ENCODE measurements at regions not wholly inside any gene's neighbourhood (a gene's known extent, or its start where the extent isn't known, plus 50 kb on each side); places are given as distances from the start of the nearest gene placed in this dataset.

DNA sequence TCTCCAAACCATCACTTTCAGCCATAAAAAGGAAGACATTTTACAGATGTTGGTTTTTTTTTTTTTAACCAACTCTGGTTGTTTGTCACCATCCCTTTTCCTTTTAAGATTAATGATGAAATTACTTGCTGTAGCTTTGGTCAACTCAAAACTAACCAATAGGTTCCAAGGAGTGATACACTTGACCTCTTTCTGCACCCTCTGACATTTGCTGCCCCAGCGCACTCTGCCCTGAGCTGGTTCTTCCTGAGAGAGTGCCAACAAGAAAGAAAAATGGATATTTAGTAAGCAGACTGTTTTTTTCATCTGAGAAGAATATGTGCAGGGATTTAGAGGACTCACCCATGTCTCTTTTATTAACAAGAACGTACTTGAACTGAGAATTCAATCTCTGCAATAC is 520.0 kb downstream of the TXNL1 start:
- Histone ChIP-seq H3K27me3 (no peaks in the 10 kb centered on the region), H3K27ac (no peak overlapping the region), H3K4me3 (no peak overlapping the region), H3K9me3 (no peaks in the 10 kb centered on the region), H3K4me1 (no peaks in the 10 kb centered on the region), H3K36me3 (no peaks in the 10 kb centered on the region)
- no peak for ATAC-seq
- intact Hi-C loops (cut with DNase I): no loop called here
- TF ChIP-seq, protein P1, sequence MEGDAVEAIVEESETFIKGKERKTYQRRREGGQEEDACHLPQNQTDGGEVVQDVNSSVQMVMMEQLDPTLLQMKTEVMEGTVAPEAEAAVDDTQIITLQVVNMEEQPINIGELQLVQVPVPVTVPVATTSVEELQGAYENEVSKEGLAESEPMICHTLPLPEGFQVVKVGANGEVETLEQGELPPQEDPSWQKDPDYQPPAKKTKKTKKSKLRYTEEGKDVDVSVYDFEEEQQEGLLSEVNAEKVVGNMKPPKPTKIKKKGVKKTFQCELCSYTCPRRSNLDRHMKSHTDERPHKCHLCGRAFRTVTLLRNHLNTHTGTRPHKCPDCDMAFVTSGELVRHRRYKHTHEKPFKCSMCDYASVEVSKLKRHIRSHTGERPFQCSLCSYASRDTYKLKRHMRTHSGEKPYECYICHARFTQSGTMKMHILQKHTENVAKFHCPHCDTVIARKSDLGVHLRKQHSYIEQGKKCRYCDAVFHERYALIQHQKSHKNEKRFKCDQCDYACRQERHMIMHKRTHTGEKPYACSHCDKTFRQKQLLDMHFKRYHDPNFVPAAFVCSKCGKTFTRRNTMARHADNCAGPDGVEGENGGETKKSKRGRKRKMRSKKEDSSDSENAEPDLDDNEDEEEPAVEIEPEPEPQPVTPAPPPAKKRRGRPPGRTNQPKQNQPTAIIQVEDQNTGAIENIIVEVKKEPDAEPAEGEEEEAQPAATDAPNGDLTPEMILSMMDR (IDR thresholded peaks at IDR 0.05): no peak
- no peak for DNase-seq
- no peak for FAIRE-seq
- WGBS, 2 donors: 90 to 93% methylated on average over 2 of the region's 2 CpGs

DNA sequence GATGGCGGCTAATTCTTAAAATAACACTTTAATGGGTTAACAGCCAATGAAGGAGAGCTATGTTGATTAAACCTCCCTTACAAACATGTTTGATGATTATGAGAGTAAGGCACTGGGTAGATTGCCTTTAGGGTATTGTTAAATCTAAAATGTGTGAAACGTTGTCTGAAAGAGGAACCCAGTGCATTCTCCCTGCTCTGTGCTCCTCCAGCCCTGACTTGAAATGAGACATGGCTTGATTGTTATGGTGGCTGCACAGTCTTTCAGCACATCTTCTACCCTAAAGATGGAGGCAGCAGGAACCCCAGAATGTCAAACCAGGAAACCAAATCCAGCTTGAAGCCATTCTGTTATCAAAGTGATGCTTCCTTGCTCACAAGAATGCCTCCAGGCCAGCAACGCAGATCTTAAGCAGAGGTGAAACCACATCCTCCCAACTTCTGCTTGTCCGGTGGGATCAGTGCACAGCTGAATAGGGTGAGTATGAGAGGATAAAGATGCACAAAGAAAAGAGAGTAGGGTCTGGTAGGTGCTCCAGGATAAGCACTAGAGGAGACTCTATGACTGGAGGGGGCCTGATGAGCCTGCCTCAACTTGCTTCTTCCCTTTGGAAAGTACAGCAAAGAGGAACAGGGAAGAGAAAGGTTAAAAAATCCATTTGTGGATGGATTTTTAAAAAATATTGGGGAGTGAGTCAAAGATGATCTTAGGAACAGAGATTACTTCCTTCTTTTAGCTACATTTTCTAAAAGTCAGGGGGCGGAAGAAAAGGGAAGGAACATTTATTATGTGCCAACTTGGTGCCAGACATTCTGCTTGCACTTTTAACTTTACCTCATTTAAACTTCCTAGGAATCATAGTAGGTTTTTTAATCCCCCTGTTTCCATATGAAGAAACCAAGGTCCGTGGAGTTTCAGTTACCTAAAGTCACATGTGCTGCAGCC is 523.0 kb downstream of the TXNL1 start:
- FAIRE-seq (no peak), DNase-seq (no peak), ATAC-seq (no peak)
- intact Hi-C loops (cut with DNase I): no loop called here
- WGBS, 2 donors: 89 to 90% methylated on average over 6 of the region's 6 CpGs
- TF ChIP-seq, protein P1 (IDR thresholded peaks at IDR 0.05): no peak
- no peaks in the 10 kb centered on the region for H3K36me3 ChIP-seq
- H3K4me1 ChIP-seq: no peaks in the 10 kb centered on the region
- H3K27ac ChIP-seq: no peak overlapping the region
- H3K9me3 ChIP-seq: no peaks in the 10 kb centered on the region
- H3K4me3 ChIP-seq: no peak overlapping the region
- no peaks in the 10 kb centered on the region for H3K27me3 ChIP-seq

DNA sequence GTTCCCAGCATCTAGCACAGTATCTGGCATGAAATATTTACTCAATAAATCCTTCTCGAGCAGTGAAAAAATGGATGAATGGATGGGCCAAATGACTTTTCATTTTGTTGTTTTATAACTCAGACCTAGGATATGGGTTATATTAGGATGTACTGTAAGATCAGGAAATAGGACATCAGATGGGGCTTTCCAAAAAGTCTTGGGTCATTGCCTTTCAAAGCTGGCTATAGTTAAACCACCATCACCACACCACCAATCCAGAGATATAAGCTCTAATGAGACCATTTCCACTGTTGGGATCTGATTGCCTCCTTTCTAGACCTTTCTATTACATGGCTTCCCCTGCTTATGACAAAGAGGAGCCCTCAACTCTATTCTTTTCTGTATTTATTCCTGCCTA is 525.0 kb upstream of the TCF4 start:
- H3K36me3 ChIP-seq: no peaks in the 10 kb centered on the region
- intact Hi-C loops (cut with DNase I): no loop called here
- no peak for DNase-seq
- no peak for FAIRE-seq
- H3K27me3 ChIP-seq: no peaks in the 10 kb centered on the region
- H3K27ac ChIP-seq: no peak overlapping the region
- ATAC-seq: no peak
- TF ChIP-seq, protein P1 (IDR thresholded peaks at IDR 0.05): no peak
- no peaks in the 10 kb centered on the region for H3K9me3 ChIP-seq
- WGBS, 2 donors: 71 to 73% methylated on average over 1 of the region's 1 CpG
- H3K4me3 ChIP-seq: no peak overlapping the region
- no peaks in the 10 kb centered on the region for H3K4me1 ChIP-seq

DNA sequence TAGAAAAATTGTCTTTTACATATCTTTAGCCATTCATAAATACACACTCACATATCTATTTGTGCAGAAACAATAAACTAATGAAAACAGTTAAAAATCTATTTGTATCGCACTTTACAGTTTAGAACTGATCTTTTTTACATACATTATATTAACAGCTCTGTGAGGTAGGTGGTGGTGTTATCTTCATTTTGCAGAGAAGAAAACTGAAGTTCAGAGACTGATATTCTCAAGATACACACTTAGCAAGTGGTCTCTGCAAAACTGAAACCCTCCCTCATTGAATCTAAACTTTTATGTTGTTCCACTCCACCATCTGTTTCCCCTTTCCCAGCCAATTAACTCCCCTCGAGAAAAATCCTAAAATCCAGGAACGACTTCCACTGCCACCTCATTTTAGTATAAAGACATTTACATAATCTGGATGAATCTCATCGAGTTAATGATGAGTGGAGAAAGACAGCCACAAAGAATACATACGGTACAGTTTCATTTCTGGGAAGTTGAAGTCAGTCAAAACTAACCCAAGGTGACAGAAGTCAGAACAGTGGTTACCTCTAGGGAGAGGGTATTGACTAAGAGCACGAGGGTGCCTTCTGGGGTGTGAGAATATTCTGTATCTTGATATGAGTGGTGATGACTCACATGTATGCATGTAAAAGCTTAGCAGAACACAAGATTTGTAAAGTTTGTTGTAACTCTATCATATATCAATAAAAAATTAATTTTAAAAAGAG is 524.2 kb upstream of the TCF4 start:
- H3K4me1 ChIP-seq: no peaks in the 10 kb centered on the region
- intact Hi-C loops (cut with DNase I): no loop called here
- no peaks in the 10 kb centered on the region for H3K27me3 ChIP-seq
- FAIRE-seq (no peak), DNase-seq (no peak), ATAC-seq (no peak)
- H3K36me3 ChIP-seq: no peaks in the 10 kb centered on the region
- WGBS, 2 donors: 73 to 79% methylated on average over 6 of the region's 6 CpGs
- H3K27ac ChIP-seq: no peak overlapping the region
- no peak overlapping the region for H3K4me3 ChIP-seq
- TF ChIP-seq, protein P1 (IDR thresholded peaks at IDR 0.05): no peak
- no peaks in the 10 kb centered on the region for H3K9me3 ChIP-seq

Data from pancreas (tissue), 10 donors.